Gastroesophageal sphincter (tissue), 4 donors: ENCODE measurements at regions not wholly inside any gene's neighbourhood (a gene's known extent, or its start where the extent isn't known, plus 50 kb on each side); places are given as distances from the start of the nearest gene placed in this dataset.

Experiments
- ATAC-seq: fragments of 150-250 bp; one replicate; pipeline ENCODE4 v1.9.1; 2016; ENCODE audit warnings: mild to moderate bottlenecking, moderate library complexity
- H3K27ac ChIP-seq, 4 donors: fragments of 200-600 bp; sonication (generic) in 3 of 4; 1 replicate in 3 of 4; 2 replicates in 1 of 4; pipeline ENCODE4 v1.5.1; 2016 to 2019
- H3K27me3 ChIP-seq: fragments of 200-600 bp; sonication (generic); one replicate; pipeline ENCODE4 v1.5.1; 2019
- H3K36me3 ChIP-seq, 2 donors: fragments of 200-600 bp; sonication (generic); one replicate each; pipeline ENCODE4 v1.5.1; 2019; ENCODE audit warnings: control low read depth in 1 of 2
- H3K4me1 ChIP-seq, 3 donors: fragments of 200-600 bp; sonication (generic); 1 replicate in 2 of 3; 2 replicates in 1 of 3; pipeline ENCODE4 v1.5.1; 2016 to 2019; ENCODE audit warnings: control low read depth in 2 of 3
- H3K4me3 ChIP-seq, 2 donors: fragments of 200-600 bp; sonication (generic); one replicate each; pipeline ENCODE4 v1.5.1; 2019; ENCODE audit warnings: mild to moderate bottlenecking in 1 of 2, moderate library complexity in 1 of 2
- H3K9me3 ChIP-seq, 3 donors: fragments of 200-600 bp; sonication (generic); one replicate each; pipeline ENCODE4 v1.5.1; 2017 to 2019; ENCODE audit warnings: control low read depth in 2 of 3
- EP300 ChIP-seq: sonication (generic); formaldehyde crosslinking; IDR thresholded peaks from one replicate; pipeline ENCODE4 v1.6.1; 2017; ENCODE audit warnings: antibody characterized with exemption, mild to moderate bottlenecking
- POLR2A ChIP-seq, 2 donors: fragments of 450-650 bp; IDR thresholded peaks; one replicate each; pipeline ENCODE4 v1.6.1; 2017; ENCODE audit warnings: antibody characterized with exemption in 2 of 2, mild to moderate bottlenecking in 2 of 2, moderate library complexity in 1 of 2
- POLR2AphosphoS5 ChIP-seq: sonication (generic); formaldehyde crosslinking; IDR thresholded peaks from one replicate; pipeline ENCODE4 v1.6.1; 2017; ENCODE audit warnings: antibody characterized with exemption
- WGBS, 2 donors: methylation state at CpG; one replicate each; pipeline ENCODE4 v1.1.5; 2018; ENCODE audit warnings: low coverage in 1 of 2; 5-methylcytosine and 5-hydroxymethylcytosine counted together
- TF ChIP-seq, protein P1 (sequence below), 4 experiments: fragments of 200-600 bp in 2 of 4; fragments of 450-650 bp in 2 of 4; sonication (generic) in 1 of 4; IDR thresholded peaks; one replicate each; pipeline ENCODE4 v1.5.1; 2017 to 2019; ENCODE audit warnings: antibody characterized with exemption in 4 of 4, mild to moderate bottlenecking in 2 of 4, moderate library complexity in 2 of 4

DNA sequence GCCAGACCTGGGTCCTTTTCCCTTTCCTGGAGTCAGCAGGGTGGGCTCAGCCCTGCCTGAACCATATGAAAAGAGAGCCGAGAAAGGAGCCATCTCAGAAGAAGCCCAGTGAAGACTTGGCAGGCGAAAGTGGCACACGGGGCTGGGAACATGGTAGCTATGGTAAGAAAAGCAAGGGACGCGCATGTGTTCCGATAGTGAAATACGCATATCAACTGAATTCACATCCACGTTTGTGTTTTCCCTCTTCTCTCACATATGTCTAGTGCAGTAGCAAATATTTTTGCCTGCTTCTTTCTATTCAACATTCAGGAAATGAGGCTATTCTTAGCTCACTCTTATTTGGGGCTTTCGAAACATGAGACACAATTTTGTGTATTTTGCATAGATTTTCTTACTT lies 54.1 kb upstream of the PEG3 start:
- ATAC-seq, result no peak
- Histone ChIP-seq H3K27ac (no peak overlapping the region), H3K9me3 (peaks cover 0 to 2% (median 0%) of the 10 kb centered on the region in 3 donors), H3K4me3 (no peak overlapping the region), H3K36me3 (no peaks in the 10 kb centered on the region), H3K4me1 (no peaks in the 10 kb centered on the region), H3K27me3 (peaks cover 8% of the 10 kb centered on the region)
- TF ChIP-seq POLR2A (IDR thresholded peaks at IDR 0.05) (no peak), POLR2AphosphoS5 (no peak)
- TF ChIP-seq, protein P1, sequence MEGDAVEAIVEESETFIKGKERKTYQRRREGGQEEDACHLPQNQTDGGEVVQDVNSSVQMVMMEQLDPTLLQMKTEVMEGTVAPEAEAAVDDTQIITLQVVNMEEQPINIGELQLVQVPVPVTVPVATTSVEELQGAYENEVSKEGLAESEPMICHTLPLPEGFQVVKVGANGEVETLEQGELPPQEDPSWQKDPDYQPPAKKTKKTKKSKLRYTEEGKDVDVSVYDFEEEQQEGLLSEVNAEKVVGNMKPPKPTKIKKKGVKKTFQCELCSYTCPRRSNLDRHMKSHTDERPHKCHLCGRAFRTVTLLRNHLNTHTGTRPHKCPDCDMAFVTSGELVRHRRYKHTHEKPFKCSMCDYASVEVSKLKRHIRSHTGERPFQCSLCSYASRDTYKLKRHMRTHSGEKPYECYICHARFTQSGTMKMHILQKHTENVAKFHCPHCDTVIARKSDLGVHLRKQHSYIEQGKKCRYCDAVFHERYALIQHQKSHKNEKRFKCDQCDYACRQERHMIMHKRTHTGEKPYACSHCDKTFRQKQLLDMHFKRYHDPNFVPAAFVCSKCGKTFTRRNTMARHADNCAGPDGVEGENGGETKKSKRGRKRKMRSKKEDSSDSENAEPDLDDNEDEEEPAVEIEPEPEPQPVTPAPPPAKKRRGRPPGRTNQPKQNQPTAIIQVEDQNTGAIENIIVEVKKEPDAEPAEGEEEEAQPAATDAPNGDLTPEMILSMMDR (IDR thresholded peaks at IDR 0.05), result no peak
- WGBS, 2 donors, result 81 to 82% methylated on average over 8 to 9 of the region's 9 CpGs

DNA sequence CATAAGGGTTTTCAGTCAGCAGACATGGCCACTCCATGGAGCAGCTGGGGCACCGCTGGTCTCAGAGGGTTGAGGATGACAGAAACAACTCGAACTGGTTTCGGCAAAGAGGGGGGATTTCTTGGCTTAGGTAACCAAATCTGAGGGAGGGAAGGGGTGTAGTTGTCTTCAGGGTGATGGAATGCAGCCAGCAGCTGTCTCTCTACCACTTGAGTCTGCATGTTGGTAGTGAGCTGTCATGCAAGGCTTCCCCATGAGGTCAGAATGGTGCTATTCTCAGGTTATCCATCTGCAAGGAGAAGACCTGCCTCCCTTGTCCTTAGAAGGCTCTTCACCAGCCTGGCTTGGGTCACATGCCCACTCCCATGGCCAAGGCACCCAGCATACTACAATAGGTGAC lies 55.6 kb upstream of the PEG3 start:
- no peaks in the 10 kb centered on the region for H3K36me3 ChIP-seq
- no peaks in the 10 kb centered on the region for H3K4me1 ChIP-seq
- peaks cover 4% of the 10 kb centered on the region for H3K27me3 ChIP-seq
- no peak overlapping the region for H3K27ac ChIP-seq
- TF ChIP-seq EP300 (no peak), POLR2A (IDR thresholded peaks at IDR 0.05) (no peak), POLR2AphosphoS5 (no peak)
- TF ChIP-seq, protein P1 (IDR thresholded peaks at IDR 0.05), result no peak
- H3K9me3 ChIP-seq, result no peaks in the 10 kb centered on the region
- no peak overlapping the region for H3K4me3 ChIP-seq
- WGBS, 2 donors, result 100% methylated on average over 3 of the region's 3 CpGs; no CpG with 5 or more reads in 1 of the 2 donors
- no peak for ATAC-seq

DNA sequence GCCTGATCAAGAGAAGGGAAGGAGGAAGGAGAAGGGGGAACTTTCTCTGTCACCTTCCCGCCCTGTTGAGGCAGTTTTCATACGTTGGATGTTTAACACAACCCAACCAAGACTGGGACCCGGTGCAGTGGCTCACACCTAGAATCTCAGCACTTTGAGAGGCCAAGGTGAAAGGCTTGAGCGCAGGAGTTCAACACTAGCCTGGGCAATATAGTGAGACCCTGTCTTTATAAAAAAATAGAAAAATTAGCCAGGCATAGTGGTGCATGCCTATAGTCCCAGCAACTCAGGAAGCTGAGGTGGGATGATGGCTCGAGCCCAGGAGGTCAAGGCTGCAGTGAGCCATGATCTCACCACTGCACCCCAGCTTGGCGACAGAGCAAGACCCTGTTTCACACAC lies 59.4 kb upstream of the PEG3 start:
- Histone ChIP-seq H3K27ac (no peak overlapping the region), H3K4me3 (no peak overlapping the region), H3K27me3 (no peaks in the 10 kb centered on the region), H3K9me3 (no peaks in the 10 kb centered on the region), H3K36me3 (no peaks in the 10 kb centered on the region), H3K4me1 (no peaks in the 10 kb centered on the region)
- TF ChIP-seq, protein P1 (IDR thresholded peaks at IDR 0.05), result no peak
- TF ChIP-seq POLR2AphosphoS5, result no peak
- 72 to 84% methylated on average over 2 to 6 of the region's 6 CpGs for WGBS, 2 donors
- no peak for ATAC-seq

DNA sequence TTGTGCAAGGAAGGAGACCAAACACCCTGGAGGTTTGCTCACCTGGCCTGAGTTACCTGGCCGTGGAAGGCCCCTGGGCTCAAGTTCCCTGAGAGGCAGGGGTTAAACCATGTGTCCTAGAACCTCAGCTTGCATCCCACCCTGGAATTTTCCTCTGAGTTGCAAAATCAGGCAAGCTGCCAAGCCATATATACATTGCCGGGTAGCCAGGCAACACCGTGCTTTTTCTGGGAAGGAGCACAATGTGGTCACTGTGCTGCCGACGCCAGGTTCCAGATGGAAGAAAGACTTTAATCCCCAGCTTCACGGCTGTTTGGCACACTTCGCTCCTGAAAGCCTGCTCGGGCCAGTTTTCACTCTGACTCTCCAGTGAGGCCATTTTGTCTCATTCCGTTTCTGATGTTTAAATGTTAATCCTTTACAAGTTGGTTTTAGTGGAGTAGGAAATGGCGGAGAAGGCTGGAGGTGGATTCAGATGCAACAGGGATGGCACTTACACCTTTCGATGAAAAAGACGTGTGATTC lies 60.1 kb upstream of the PEG3 start:
- no peaks in the 10 kb centered on the region for H3K9me3 ChIP-seq
- ATAC-seq, result no peak
- WGBS, 2 donors, result 58 to 62% methylated on average over 4 of the region's 12 CpGs
- H3K27ac ChIP-seq, result no peak overlapping the region
- no peaks in the 10 kb centered on the region for H3K36me3 ChIP-seq
- no peaks in the 10 kb centered on the region for H3K4me1 ChIP-seq
- no peak overlapping the region for H3K4me3 ChIP-seq
- TF ChIP-seq POLR2AphosphoS5 (no peak), EP300 (no peak), POLR2A (IDR thresholded peaks at IDR 0.05) (no peak)
- TF ChIP-seq, protein P1 (IDR thresholded peaks at IDR 0.05), result no peak
- peaks cover 5% of the 10 kb centered on the region for H3K27me3 ChIP-seq

DNA sequence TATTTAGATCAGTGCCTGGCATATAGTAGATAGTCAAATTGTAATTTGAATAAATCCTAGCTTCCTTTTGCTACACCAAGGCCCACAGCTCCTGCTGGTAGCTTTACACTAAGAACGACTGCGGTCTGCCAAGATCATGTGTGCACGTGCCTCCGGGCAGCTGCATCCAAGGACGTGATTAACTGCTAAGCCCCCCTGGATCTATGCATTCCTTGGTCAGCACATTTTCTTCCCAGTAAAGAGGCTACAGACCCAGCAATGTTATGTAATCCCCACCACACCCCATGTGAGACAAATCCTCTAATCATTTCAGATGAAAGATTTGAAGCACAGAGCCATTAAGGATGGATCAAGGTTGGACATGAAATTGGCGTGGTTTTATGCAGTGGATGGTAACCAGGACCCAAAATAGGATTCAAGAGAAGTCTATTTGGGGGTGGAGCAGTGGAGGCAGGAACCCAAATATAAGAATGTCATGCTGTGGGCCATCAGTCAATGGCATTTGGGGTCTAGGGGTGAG lies 65.2 kb upstream of the PEG3 start:
- Histone ChIP-seq H3K4me3 (no peak overlapping the region), H3K27ac (no peak overlapping the region), H3K9me3 (peaks cover 0 to 8% (median 0%) of the 10 kb centered on the region in 3 donors), H3K36me3 (no peaks in the 10 kb centered on the region), H3K4me1 (no peaks in the 10 kb centered on the region), H3K27me3 (peaks cover 6% of the 10 kb centered on the region)
- TF ChIP-seq POLR2AphosphoS5, result no peak
- TF ChIP-seq, protein P1 (IDR thresholded peaks at IDR 0.05), result no peak
- no peak for TF ChIP-seq POLR2A (IDR thresholded peaks at IDR 0.05)
- no peak for ATAC-seq
- WGBS, 2 donors, result 29 to 47% methylated on average over 4 to 6 of the region's 6 CpGs
